Activated CD4-positive, alpha-beta memory T cell treated with anti-CD3 and anti-CD28 coated beads for 36 hours (primary cell): ENCODE measurements at regions not wholly inside any gene's neighbourhood (a gene's known extent, or its start where the extent isn't known, plus 50 kb on each side); places are given as distances from the start of the nearest gene placed in this dataset.

Experiments used
- CTCF ChIA-PET: fragments of 350-600 bp; sonication (Branson Sonifier 250); formaldehyde crosslinking; loops from one replicate; lab custom pipeline; 2021; ENCODE audit warnings: antibody characterized with exemption, inconsistent platforms; lab: Charles Lee
- POLR2A ChIA-PET: fragments of 350-600 bp; sonication (Branson Sonifier 250); formaldehyde crosslinking; loops from one replicate; lab custom pipeline; 2021; ENCODE audit warnings: antibody characterized with exemption; lab: Charles Lee
- DNase-seq: peaks from one replicate; pipeline ENCODE4 v3.0.0-alpha.2; 2020
- H3K27ac Mint-ChIP-seq: one replicate; pipeline ENCODE4 v1.8.0; 2021; ENCODE audit warnings: mixed read lengths
- H3K27me3 Mint-ChIP-seq: one replicate; pipeline ENCODE4 v1.8.0; 2021; ENCODE audit warnings: mixed read lengths
- H3K36me3 Mint-ChIP-seq: one replicate; pipeline ENCODE4 v1.8.0; 2021; ENCODE audit warnings: mixed read lengths
- H3K4me1 Mint-ChIP-seq: one replicate; pipeline ENCODE4 v1.8.0; 2021; ENCODE audit warnings: low read depth, mixed read lengths
- H3K4me3 Mint-ChIP-seq: one replicate; pipeline ENCODE4 v1.8.0; 2021; ENCODE audit warnings: mild to moderate bottlenecking, mixed read lengths
- H3K9me3 Mint-ChIP-seq: one replicate; pipeline ENCODE4 v1.8.0; 2021; ENCODE audit warnings: mixed read lengths
- intact Hi-C: fragments of 100-400 bp; cut with micrococcal nuclease; formaldehyde crosslinking; loops from one replicate; pipeline ENCODE4 v1.15.1; 2023

DNA sequence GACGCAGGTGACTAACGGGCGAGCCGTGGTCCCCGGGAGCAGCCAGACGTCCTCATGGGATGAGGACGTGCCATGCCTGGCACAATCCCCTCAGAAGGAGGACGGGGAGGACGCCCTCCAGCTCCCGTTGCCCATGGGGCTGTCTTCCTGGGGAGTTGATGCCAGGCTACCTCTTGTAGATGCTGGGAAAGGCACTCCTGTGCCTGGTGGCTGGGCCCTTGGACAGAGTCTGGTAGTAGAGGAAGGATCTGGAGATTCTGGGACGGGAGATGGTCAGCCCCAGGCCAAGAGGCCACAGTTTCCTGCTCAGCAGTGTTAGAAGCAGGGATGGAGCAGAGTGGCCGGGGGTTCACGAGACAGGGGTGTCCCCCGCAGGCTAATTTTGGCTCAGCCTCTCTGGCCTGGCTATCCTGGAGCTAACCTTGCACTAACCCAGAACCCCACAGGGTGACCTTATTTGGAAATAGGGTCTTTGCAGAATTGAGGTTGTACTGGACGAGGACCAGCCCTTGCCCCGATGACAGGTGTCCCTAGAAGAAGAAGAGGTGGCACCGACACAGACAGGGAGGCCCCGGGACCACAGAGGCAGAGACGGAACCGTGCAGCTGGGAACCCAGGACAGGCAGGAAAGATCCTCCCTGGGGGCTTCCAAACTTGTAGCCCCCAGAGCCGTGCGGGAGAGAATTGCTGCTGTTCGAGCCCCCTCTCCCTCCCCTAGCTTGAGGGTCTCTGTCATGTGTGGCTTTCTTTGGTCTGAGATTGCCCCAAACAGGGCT, 50.1 kb upstream of the ADRA2C start:
- H3K27ac Mint-ChIP-seq, result no peak overlapping the region
- peaks cover 21% of the 10 kb centered on the region for H3K27me3 Mint-ChIP-seq
- peaks cover 3% of the 10 kb centered on the region for H3K9me3 Mint-ChIP-seq
- CTCF ChIA-PET, result no interaction called here
- no peak overlapping the region for H3K4me3 Mint-ChIP-seq
- H3K36me3 Mint-ChIP-seq, result no peaks in the 10 kb centered on the region
- intact Hi-C loops, result no loop called here
- H3K4me1 Mint-ChIP-seq, result no peaks in the 10 kb centered on the region
- DNase-seq, result no peak
- POLR2A ChIA-PET, result no interaction called here

DNA sequence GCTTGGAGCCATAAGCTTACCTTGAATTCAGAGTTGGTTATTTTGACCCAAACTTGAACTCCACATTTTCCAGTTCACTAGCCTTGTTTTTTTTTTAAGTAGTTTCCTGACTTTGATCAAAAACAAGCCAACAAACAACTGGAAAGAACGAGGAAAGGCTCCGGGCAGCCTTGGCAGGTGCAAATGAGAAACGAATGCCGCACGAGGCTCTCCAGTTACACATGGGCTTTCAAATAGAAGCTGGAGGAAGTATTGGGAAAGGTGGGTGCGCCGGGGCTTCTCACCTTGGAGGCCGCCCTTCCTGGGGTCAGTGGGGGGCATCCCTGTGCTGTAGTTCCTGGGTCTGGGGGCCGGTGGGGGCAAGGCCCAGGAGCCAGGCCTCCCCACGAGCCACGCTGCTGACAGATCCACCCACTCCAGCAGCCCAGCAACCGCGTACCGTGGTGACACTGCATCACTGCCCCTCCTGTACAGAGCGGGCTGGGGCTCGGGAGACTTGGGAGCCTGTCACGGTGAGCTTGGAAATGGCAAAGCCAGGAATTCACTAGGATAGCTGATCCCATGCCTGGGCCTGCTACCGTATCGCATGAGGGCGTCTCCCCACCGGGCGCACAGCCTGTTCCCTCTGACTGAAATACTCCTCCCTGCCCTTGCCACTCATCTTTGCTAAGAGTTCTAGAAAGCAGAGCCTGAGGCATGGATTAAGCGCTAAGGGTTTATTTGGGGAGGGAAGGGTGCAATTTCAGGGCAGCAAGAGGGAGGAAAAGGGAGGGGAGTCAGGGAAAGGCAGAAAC, 50.9 kb upstream of the ADRA2C start:
- Mint-ChIP-seq H3K4me3 (no peak overlapping the region), H3K9me3 (peaks cover 3% of the 10 kb centered on the region), H3K4me1 (no peaks in the 10 kb centered on the region), H3K27me3 (peaks cover 15% of the 10 kb centered on the region), H3K27ac (no peak overlapping the region), H3K36me3 (no peaks in the 10 kb centered on the region)
- intact Hi-C loops, result no loop called here
- ChIA-PET CTCF (no interaction called here), POLR2A (no interaction called here)
- DNase-seq, result no peak

DNA sequence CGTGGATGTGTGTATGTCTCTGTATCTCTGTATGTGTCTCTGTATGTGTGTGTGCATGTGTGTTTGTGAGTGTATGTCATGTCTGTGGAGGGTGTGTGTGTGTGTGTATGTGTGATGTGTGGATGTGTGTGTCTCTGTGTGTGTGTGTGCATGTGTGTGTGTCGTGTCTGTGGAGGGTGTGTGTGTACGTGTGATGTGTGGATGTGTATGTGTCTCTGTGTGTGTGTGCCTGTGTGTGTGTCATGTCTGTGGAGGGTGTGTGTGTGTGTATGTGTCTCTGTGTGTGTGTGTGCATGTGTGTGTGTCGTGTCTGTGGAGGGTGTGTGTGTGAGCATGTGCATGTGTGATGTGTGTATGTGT, 51.6 kb upstream of the ADRA2C start:
- ChIA-PET POLR2A (no interaction called here), CTCF (no interaction called here)
- intact Hi-C loops, result no loop called here
- H3K27me3 Mint-ChIP-seq, result peaks cover 10% of the 10 kb centered on the region
- no peaks in the 10 kb centered on the region for H3K4me1 Mint-ChIP-seq
- H3K4me3 Mint-ChIP-seq, result no peak overlapping the region
- no peak overlapping the region for H3K27ac Mint-ChIP-seq
- H3K36me3 Mint-ChIP-seq, result no peaks in the 10 kb centered on the region
- H3K9me3 Mint-ChIP-seq, result peaks cover 3% of the 10 kb centered on the region
- no peak for DNase-seq

DNA sequence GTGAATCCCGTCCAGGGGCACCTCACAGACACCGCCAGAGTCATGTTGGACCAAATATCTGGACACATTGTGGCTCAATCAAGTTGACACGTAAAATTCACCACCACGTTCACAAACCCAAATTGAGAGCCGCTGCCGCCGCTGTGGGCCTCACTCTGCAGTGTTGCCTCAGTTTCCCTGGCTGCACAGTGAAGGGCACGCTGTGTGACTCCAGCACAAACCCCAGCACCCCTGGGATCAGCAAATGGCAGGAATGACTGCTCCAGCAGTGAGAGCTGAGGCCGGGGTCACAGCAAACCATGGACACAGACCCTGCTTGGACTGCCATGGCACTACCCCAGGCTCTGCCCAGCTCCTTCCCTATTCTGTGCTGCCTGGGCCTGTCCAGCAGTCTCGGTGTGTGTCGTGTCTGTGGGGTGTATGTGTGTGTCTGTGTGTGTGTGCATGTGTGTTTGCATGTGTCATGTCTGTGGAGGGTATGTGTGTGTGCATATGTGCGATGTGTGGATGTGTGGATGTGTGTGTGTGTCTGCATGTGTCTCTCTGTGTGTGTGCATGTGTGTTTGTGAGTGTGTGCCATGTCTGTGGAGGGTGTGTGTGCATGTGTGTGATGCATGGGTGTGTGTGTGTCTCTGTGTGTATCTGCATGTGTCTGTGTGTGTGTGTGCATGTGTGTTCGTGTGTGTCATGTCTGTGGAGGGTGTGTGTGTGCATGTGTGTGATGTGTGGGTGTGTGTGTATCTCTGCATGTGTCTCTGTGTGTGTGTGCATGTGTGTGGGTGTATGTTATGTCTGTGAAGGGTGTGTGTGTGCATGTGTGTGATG, 52.2 kb upstream of the ADRA2C start:
- DNase-seq, result no peak
- POLR2A ChIA-PET, result no interaction called here
- peaks cover 3% of the 10 kb centered on the region for H3K9me3 Mint-ChIP-seq
- CTCF ChIA-PET, result no interaction called here
- H3K27me3 Mint-ChIP-seq, result peaks cover 6% of the 10 kb centered on the region
- intact Hi-C loops, result no loop called here
- H3K4me3 Mint-ChIP-seq, result no peak overlapping the region
- H3K36me3 Mint-ChIP-seq, result no peaks in the 10 kb centered on the region
- no peaks in the 10 kb centered on the region for H3K4me1 Mint-ChIP-seq
- no peak overlapping the region for H3K27ac Mint-ChIP-seq

DNA sequence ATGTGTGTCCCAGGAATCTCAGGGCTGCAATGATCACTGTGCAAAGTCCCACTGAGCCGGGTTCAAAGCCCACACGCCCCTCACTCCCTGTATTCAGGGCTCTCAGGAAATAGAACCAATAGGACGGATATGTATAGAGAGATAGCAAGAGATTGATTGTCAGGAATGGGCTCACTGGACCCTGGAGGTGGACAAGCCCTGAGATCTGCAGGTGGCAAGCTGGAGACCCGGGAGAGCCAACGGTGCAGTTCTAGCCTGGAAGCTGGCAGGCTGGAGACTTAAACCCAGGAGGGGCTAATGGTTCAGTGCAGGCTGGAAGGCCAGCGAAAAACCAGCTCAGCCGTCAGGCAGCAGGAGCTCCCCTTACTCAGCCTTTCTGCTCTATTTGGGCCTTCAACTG, 52.8 kb upstream of the ADRA2C start:
- H3K9me3 Mint-ChIP-seq, result no peaks in the 10 kb centered on the region
- H3K4me1 Mint-ChIP-seq, result no peaks in the 10 kb centered on the region
- H3K4me3 Mint-ChIP-seq, result no peak overlapping the region
- H3K27me3 Mint-ChIP-seq, result peaks cover 3% of the 10 kb centered on the region
- ChIA-PET POLR2A (no interaction called here), CTCF (no interaction called here)
- intact Hi-C loops, result no loop called here
- no peaks in the 10 kb centered on the region for H3K36me3 Mint-ChIP-seq
- no peak for DNase-seq
- no peak overlapping the region for H3K27ac Mint-ChIP-seq

DNA sequence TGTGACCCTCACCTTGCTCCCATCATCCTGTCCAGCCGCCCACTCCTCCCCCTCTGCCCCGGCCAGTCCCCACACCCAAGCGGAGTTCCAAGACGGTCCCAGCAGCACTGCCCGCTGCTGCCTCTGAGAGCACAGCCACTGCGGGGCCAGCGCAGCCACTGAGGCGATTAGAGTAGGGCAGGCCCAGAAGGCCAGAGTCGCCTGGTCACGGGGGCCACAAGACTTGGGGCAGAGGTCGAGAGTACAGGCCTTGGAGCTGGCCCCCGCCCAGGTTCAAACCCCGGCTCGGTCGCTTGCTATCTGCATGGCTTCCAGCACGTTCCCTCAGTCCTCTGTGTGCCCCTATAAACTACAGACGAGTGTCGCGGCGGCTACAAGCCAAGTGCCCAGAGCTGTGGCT, 53.2 kb upstream of the ADRA2C start:
- Mint-ChIP-seq H3K9me3 (no peaks in the 10 kb centered on the region), H3K27me3 (peaks cover 1% of the 10 kb centered on the region), H3K4me1 (no peaks in the 10 kb centered on the region), H3K27ac (no peak overlapping the region), H3K4me3 (no peak overlapping the region), H3K36me3 (no peaks in the 10 kb centered on the region)
- ChIA-PET CTCF (no interaction called here), POLR2A (no interaction called here)
- DNase-seq, result no peak
- intact Hi-C loops, result no loop called here

DNA sequence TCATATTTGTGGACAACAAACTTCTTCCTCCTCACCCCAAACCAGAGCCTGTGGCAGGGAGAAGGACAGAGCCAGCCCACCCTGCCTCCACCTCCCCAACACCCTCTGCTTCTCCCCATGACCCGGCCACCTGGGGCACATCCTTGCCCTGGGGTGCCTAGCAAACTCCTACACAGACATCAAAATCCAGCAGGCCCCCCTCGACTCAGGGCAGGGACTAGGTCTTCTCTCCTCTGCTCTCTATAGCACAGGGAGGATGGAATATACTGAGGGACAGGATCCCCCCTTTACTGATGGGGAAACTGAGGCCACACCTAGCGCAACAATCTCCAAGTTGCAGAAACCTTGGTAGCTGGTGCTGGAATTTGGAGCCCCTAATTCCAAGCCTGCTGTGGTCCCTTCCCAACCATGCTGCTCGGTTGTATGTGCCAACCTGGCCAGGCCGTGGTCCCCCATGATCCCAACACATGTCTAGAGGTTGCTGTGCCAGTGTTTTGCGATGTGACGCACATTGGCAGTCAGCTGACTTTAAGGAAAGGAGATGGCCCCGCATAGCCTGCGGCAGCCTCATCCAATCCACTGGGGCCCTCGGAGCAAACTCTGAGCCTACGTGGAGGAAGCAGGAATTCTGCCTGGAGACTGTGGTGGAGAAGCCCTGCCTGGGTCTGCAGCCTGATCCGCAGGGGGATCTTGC, 53.9 kb upstream of the ADRA2C start:
- ChIA-PET CTCF (no interaction called here), POLR2A (no interaction called here)
- peaks cover 6% of the 10 kb centered on the region for H3K27me3 Mint-ChIP-seq
- H3K27ac Mint-ChIP-seq, result no peak overlapping the region
- DNase-seq, result no peak
- H3K4me3 Mint-ChIP-seq, result no peak overlapping the region
- H3K9me3 Mint-ChIP-seq, result no peaks in the 10 kb centered on the region
- intact Hi-C loops, result no loop called here
- H3K36me3 Mint-ChIP-seq, result no peaks in the 10 kb centered on the region
- no peaks in the 10 kb centered on the region for H3K4me1 Mint-ChIP-seq

DNA sequence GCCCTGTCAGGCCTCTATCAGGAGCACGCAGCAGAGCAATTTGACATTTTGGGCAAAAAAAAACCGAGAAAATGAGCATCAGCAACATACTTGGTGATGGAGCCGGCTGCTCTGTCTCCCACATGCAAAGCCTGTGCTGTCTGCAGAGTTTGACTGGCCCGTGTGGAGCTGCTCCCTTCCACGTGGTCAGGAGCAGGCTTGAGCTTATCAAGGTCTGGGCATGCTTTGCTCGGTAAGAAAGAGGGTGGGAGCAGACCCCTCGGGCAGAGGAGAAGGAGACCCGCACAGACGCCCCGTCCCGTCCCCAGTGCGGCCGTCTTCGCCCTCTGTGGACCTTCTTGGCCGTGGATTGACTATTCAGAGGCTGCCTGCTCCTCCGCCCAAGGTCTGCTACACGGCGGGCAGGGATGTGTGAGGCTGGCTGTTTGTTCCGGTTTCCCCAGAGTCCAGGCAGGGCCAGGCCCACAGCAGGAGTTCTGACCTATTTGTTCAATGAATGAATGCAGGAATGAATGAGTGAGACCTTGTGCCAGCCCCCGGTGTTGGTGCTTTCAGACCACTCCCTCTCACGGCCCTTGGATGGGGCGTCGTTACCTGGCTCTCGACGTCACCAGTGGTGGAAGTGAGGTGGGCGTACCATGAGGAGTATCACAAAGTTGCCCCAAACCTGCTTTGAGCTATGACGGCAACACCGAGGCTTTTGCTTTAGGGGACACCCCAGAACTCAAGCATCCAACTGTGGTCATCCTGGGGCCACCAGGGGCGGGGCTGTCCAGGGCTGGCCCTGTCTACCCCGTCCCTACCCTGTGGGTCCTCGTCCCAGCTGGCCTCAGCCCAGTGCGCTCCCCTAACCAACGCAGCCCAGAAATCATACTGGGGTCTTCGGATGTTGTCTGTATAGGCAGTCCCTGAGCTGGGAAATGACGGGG, 54.7 kb upstream of the ADRA2C start:
- POLR2A ChIA-PET, result no interaction called here
- H3K27ac Mint-ChIP-seq, result no peak overlapping the region
- no peaks in the 10 kb centered on the region for H3K4me1 Mint-ChIP-seq
- intact Hi-C loops, result no loop called here
- H3K4me3 Mint-ChIP-seq, result no peak overlapping the region
- H3K36me3 Mint-ChIP-seq, result no peaks in the 10 kb centered on the region
- DNase-seq, result no peak
- H3K9me3 Mint-ChIP-seq, result no peaks in the 10 kb centered on the region
- CTCF ChIA-PET, result no interaction called here
- H3K27me3 Mint-ChIP-seq, result peaks cover 5% of the 10 kb centered on the region

- DNase-seq, result no peak
- no peak overlapping the region for H3K27ac Mint-ChIP-seq
- H3K27me3 Mint-ChIP-seq, result peaks cover 5% of the 10 kb centered on the region
- H3K4me3 Mint-ChIP-seq, result no peak overlapping the region
- CTCF ChIA-PET, result no interaction called here
- intact Hi-C loops, result no loop called here
- no peaks in the 10 kb centered on the region for H3K9me3 Mint-ChIP-seq
- H3K36me3 Mint-ChIP-seq, result no peaks in the 10 kb centered on the region
- H3K4me1 Mint-ChIP-seq, result no peaks in the 10 kb centered on the region
- POLR2A ChIA-PET, result no interaction called here
Observed at GRCh38 chr4:3710451-3711182, 55.6 kb upstream of the ADRA2C start.

DNA sequence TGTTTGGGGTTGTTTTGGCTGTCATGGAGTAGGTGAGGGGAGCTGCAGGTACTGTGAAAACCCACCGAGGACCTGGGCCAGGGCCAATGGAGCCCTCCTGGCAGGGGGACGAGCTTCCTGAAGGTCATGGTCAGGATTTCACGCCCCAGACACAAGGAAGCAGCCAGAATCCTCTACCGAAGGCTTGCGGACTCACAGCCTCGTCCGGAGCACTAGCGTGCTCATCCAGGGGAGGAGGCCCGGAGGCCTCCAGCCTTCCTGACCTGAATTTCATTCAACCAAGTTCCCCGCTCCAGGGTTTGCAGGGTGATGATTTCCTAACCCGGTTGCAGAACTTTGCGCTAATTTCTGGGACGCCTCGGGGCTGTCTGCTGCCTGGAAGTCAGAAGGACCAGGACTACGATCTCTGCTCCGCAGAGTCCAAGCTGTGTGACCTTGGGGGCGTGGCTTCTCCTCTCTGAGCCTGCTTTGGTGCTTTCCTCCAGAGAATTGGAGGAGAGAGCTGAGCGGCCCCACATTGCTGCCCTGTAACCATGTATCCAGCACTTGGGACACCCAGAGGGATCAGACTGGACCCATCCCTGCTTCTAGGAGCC, 56.2 kb upstream of the ADRA2C start:
- ChIA-PET CTCF (no interaction called here), POLR2A (no interaction called here)
- H3K27ac Mint-ChIP-seq, result no peak overlapping the region
- H3K4me3 Mint-ChIP-seq, result no peak overlapping the region
- H3K4me1 Mint-ChIP-seq, result no peaks in the 10 kb centered on the region
- intact Hi-C loops, result no loop called here
- no peaks in the 10 kb centered on the region for H3K9me3 Mint-ChIP-seq
- DNase-seq, result no peak
- peaks cover 5% of the 10 kb centered on the region for H3K27me3 Mint-ChIP-seq
- H3K36me3 Mint-ChIP-seq, result no peaks in the 10 kb centered on the region
